SU-DHL-6 (cell line): ENCODE measurements at regions not wholly inside any gene's neighbourhood (a gene's known extent, or its start where the extent isn't known, plus 50 kb on each side); places are given as distances from the start of the nearest gene placed in this dataset.

Source experiments
- H2AFZ ChIP-seq: fragments of 200-600 bp; sonication (generic); 2 replicates; pipeline ENCODE4 v1.6.1; 2014; ENCODE audit warnings: low read depth, mild to moderate bottlenecking, moderate library complexity, mixed read lengths, antibody characterized with exemption, low read length; ENCODE audit not compliant: severe bottlenecking
- H3F3A ChIP-seq: fragments of 200-600 bp; shearing (Covaris generic); 2 replicates; pipeline ENCODE4 v1.6.0; 2016; ENCODE audit warnings: antibody characterized with exemption, mild to moderate bottlenecking; ENCODE audit not compliant: insufficient read depth
- H3K27ac ChIP-seq: fragments of 200-600 bp; sonication (generic); 2 replicates; pipeline ENCODE4 v1.5.1; 2016; ENCODE audit warnings: low read depth, mild to moderate bottlenecking, low read length, moderate library complexity, mixed read lengths
- H3K27me3 ChIP-seq: fragments of 200-600 bp; sonication (generic), shearing (Covaris generic); 2 replicates; pipeline ENCODE4 v1.6.0; 2014; ENCODE audit warnings: mild to moderate bottlenecking, low read length
- H3K36me3 ChIP-seq: fragments of 200-600 bp; sonication (generic); 2 replicates; pipeline ENCODE4 v1.6.1; 2014; ENCODE audit warnings: mild to moderate bottlenecking, low read length, mixed read lengths
- H3K4me2 ChIP-seq: fragments of 300-600, 200-600 bp; shearing (Covaris generic), sonication (generic); 2 replicates; pipeline ENCODE4 v1.6.0; 2014; ENCODE audit warnings: low read length, low read depth, mild to moderate bottlenecking; ENCODE audit not compliant: poor library complexity, severe bottlenecking
- H3K4me3 ChIP-seq: fragments of 200-600 bp; sonication (generic); 2 replicates; pipeline ENCODE4 v1.5.1; 2014; ENCODE audit warnings: antibody characterized with exemption, low read length, mild to moderate bottlenecking, mixed read lengths; ENCODE audit not compliant: insufficient read depth, poor library complexity, severe bottlenecking
- H3K79me2 ChIP-seq: fragments of 200-600 bp; sonication (generic); 2 replicates; pipeline ENCODE4 v1.6.1; 2014; ENCODE audit warnings: mild to moderate bottlenecking, low read length, moderate library complexity; ENCODE audit not compliant: insufficient read depth
- H3K9ac ChIP-seq: fragments of 200-600 bp; sonication (generic); 2 replicates; pipeline ENCODE4 v1.7.0; 2014; ENCODE audit warnings: mild to moderate bottlenecking, low read length
- H3K9me2 ChIP-seq: fragments of 200-600 bp; sonication (generic); replicated peaks from 2 replicates; pipeline ENCODE4 v1.6.1; 2014; ENCODE audit warnings: low read length; ENCODE audit not compliant: insufficient read depth
- H3K9me3 ChIP-seq: fragments of 200-600 bp; sonication (generic); 2 replicates; pipeline ENCODE4 v1.6.1; 2014; ENCODE audit warnings: low read length, mixed read lengths; ENCODE audit not compliant: insufficient read depth
- H4K20me1 ChIP-seq: fragments of 200-600 bp; sonication (generic); 2 replicates; pipeline ENCODE4 v1.6.1; 2014; ENCODE audit warnings: low read depth, mild to moderate bottlenecking, antibody characterized with exemption, low read length, moderate library complexity, mixed read lengths
- CTCF ChIP-seq: fragments of 200-600 bp; sonication (generic); IDR thresholded peaks from one replicate; pipeline ENCODE4 v1.5.1; 2017; ENCODE audit warnings: antibody characterized with exemption, mild to moderate bottlenecking, low read length, moderate library complexity; ENCODE audit not compliant: insufficient read depth, poor library complexity, severe bottlenecking
- EZH2phosphoT487 ChIP-seq: fragments of 200-600 bp; sonication (generic), shearing (Covaris generic); conservative IDR thresholded peaks from 2 replicates; pipeline ENCODE4 v1.6.1; 2018; ENCODE audit warnings: mild to moderate bottlenecking, antibody characterized with exemption, low read length, moderate library complexity, mixed read lengths

DNA sequence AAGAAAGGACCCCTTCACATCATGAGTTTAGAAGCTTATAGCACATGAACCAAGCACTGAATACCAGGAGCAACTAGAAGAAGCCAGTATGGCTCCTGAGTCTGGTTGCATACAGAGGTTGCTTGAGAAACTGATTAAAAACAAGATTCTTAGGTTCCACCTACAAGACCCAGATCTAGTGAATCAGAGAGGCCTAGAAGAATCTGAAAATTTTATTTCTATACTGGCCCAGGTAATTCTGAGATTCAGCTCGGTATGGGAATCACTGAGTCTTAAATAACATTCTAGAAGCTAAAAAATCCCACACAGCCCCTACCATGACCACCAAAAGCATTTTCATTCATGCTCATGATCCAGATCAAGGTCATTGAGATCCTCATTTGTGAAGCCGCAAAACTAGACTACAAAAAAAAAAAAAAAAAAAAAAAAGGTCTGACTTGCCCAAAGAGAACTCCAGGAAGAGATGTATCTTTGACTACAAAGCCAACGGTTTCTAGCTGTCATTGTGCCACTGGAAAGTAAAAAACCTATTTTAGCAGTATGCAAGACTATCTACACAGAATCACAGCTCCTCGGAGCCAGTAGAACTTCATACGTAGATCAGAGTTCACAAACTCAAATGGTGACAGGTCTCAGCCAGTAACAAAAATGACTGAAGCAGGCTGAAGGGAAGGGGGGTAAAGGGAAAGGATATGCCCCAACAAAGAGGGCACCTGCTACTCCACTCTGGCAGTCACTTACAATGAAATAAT lies 168.4 kb upstream of the EGLN3 start:
- Histone ChIP-seq H3K79me2 (no peaks in the 10 kb centered on the region), H3K4me2 (no peak overlapping the region), H2AFZ (no peak overlapping the region), H3K27me3 (no peaks in the 10 kb centered on the region), H3F3A (no peaks in the 10 kb centered on the region), H3K36me3 (no peaks in the 10 kb centered on the region), H3K9me3 (no peaks in the 10 kb centered on the region), H3K27ac (no peak overlapping the region), H3K4me3 (no peak overlapping the region), H3K9ac (no peak overlapping the region), H3K9me2 (no peaks in the 10 kb centered on the region), H4K20me1 (no peaks in the 10 kb centered on the region)
- TF ChIP-seq CTCF: no peak
- TF ChIP-seq EZH2phosphoT487: no peak

- H3K9ac ChIP-seq: no peak overlapping the region
- no peaks in the 10 kb centered on the region for H3K9me2 ChIP-seq
- no peaks in the 10 kb centered on the region for H3K36me3 ChIP-seq
- H3K27ac ChIP-seq: no peak overlapping the region
- H3K4me2 ChIP-seq: no peak overlapping the region
- no peaks in the 10 kb centered on the region for H3K79me2 ChIP-seq
- no peaks in the 10 kb centered on the region for H4K20me1 ChIP-seq
- no peaks in the 10 kb centered on the region for H3K9me3 ChIP-seq
- no peaks in the 10 kb centered on the region for H3F3A ChIP-seq
- no peak overlapping the region for H2AFZ ChIP-seq
- H3K4me3 ChIP-seq: no peak overlapping the region
- TF ChIP-seq CTCF: no peak
- no peaks in the 10 kb centered on the region for H3K27me3 ChIP-seq
Observed at GRCh38 chr14:34113991-34114390, 163.1 kb upstream of the EGLN3 start.

GRCh38 chr14:34113005-34113511 lies 162.2 kb upstream of the EGLN3 start:
- H3K4me3 ChIP-seq: no peak overlapping the region
- H3K79me2 ChIP-seq: no peaks in the 10 kb centered on the region
- H4K20me1 ChIP-seq: no peaks in the 10 kb centered on the region
- H3K36me3 ChIP-seq: no peaks in the 10 kb centered on the region
- H2AFZ ChIP-seq: no peak overlapping the region
- H3K9ac ChIP-seq: no peak overlapping the region
- no peak overlapping the region for H3K4me2 ChIP-seq
- TF ChIP-seq CTCF: no peak
- TF ChIP-seq EZH2phosphoT487: no peak
- no peaks in the 10 kb centered on the region for H3K9me3 ChIP-seq
- H3F3A ChIP-seq: no peaks in the 10 kb centered on the region
- no peaks in the 10 kb centered on the region for H3K9me2 ChIP-seq
- H3K27ac ChIP-seq: no peak overlapping the region
- H3K27me3 ChIP-seq: no peaks in the 10 kb centered on the region
